Activated naive CD4-positive, alpha-beta T cell treated with Interleukin-2 at 50 U/mL for 16 hours (primary cell): ENCODE measurements at regions not wholly inside any gene's neighbourhood (a gene's known extent, or its start where the extent isn't known, plus 50 kb on each side); places are given as distances from the start of the nearest gene placed in this dataset.

Experiments used
- DNase-seq: peaks from one replicate; pipeline ENCODE4 v3.0.0-alpha.2; 2020

- DNase-seq, result no peak
Measured at GRCh38 chr16:79723583-79724168, 123.1 kb upstream of the MAF start.

DNA sequence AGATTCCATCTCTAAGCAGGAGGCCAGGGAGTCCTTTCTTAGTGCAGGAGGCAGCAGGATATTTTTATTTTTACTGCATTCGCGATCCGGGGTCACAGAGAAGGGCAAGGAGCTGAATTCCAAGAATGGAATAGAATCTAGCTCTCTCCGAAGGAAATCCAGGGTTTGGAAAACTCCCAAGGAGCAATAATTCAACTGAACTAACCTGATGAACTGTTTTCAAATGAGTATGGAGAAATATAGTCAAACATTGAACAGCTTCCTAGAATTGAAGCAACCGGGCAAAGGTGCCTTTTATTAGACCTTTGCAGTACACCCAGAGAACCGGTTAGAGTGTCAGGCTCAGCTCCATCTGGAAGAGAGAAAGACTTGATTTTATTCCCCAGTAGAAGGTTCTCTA lies 120.7 kb upstream of the MAF start:
- DNase-seq, result no peak

GRCh38 chr16:79717333-79718137 lies 117.0 kb upstream of the MAF start:
- no peak for DNase-seq

DNA sequence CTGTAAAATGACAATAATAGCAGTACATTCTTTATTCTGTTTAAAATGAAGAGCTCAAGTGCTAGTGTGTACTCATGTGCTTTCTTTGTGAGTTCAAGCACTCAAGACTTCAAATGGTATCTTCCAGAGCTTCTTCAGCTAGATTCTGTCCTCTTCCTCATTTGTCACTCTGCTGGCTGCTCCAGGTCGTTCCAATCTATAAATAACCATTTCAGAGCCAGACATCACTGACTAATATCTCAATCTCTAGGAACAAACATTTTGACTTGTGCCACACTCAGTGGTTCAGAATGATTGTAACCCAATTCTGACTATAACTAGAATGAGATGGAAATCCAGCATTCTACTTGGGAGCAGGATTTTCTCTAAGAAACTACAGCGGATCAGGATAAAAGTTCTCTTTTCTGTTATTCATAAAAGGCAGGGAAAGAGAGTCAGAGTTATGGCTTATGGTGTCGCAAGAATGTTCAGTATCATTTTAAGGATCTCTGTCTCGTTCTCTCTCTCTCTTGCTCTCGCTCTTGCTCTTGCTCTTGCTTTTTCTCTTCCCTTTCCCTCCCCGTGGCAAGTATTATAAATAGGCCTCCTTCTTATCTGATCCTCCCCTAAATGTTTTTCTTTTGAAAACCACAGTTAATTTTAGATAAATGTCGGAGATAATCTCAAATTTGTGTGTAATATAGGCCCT lies 116.3 kb upstream of the MAF start:
- no peak for DNase-seq

DNA sequence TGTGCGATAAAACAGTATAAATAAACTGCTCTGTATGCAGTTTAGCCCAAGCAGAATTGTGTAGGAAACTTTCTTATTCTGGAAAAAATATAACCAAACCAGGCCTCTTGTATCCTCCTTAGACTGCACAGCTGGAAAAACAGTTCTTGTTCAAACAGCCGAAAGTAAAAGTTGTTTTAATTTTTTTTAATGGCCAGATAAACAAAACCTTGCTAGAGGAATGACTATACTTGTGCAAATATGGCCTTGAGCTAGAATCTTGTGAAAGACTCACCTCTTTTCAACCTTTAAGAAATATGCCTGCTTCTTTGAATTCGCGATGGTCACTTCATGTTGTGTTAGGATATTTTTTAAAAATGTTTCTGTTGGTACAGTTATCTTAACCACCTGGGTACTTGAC lies 114.5 kb upstream of the MAF start:
- DNase-seq, result no peak

DNA sequence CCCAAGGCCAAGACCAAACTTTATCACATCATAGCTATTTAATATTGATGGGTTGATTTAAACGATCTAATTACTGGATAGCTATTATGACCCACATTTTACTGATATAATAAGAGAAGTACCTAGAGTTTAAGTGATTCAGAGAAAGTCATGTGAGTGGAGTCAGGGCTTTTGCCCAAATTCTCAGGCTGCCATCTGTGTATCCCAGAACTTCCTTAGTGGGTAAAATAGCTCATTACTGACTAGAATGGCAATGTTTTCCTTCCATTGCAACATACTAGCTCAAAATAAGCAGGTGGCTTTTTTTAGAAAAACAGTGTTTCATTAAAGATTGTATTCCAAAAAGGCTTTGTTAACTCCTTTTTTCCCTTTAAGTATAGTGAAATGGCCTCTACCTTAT lies 113.9 kb upstream of the MAF start:
- DNase-seq, result no peak

- no peak for DNase-seq
Measured at GRCh38 chr16:79713609-79714309, 113.2 kb upstream of the MAF start.

- DNase-seq, result no peak
Measured at GRCh38 chr16:79712276-79712675, 111.7 kb upstream of the MAF start.

GRCh38 chr16:79707876-79708275 lies 107.3 kb upstream of the MAF start:
- no peak for DNase-seq

DNA sequence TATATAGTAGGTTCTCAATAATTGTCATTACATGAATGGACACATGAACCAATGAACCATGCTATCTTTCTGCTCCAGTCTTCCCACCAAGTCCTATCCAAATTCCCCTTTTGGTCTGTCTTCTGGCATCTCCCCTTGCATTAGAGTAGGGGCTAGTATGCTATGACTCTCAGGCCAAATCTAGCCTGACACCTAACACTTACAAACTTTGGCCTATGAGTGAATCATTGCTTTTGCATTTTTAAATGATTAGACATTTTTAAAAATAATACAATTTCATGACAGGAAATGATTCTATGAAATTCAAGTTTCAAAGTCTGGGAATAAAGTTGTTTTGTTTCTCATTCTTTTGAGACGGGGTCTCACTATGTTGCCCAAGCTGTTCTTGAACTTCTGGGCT lies 102.5 kb upstream of the MAF start:
- no peak for DNase-seq

GRCh38 chr16:79698341-79698753 lies 97.8 kb upstream of the MAF start:
- DNase-seq, result no peak

DNA sequence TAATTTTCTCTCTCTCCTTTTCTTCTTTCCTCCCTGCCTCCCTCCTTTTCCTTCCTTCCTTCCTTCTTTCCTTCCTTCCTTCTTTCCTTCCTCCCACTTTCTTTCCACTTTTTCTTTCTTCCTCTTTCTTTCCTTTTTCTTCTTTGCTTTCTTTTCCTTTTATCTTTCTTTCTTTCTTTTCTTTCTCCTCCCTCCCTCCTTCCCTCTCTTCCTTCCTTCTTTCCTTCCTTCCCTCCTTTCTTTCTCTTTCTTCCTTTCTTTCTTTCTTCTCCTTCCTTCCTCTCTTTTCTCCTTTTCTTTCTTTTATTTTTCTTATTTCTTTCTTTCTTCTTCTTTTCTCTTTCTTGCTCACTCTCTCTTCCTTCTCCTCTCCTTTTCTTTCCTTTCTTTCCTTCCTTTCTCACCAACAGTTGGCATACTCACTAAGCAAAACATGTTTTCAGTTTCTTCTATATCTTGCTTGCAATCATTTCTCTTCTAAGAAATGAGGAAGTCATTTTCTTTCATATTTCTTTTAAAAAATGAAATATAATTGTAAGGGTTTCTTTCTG lies 97.1 kb upstream of the MAF start:
- DNase-seq, result no peak

GRCh38 chr16:79691007-79691406 lies 90.5 kb upstream of the MAF start:
- no peak for DNase-seq

GRCh38 chr16:79690159-79690558 lies 89.6 kb upstream of the MAF start:
- no peak for DNase-seq

- DNase-seq, result no peak
Measured at GRCh38 chr16:79687249-79688130, 87.0 kb upstream of the MAF start.

DNA sequence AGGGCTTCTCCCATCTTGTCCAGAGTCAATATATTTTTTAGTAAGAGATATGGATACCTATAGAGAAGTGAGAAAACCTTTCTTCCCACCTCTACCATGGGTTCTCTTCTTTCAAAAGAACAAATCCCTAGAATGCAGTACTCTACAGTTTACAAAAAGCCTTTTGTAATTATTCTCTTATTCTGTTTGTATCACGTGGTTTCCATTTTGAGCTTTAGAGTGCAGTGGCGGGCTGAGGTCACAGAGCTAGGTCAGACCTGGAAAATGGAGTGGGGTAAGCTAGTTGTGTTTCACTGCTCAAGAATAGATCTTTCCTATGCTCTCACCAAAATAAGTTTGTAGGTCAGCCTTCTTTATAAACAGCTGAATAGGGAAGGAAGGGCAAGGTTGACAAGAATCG lies 85.3 kb upstream of the MAF start:
- no peak for DNase-seq

- DNase-seq, result no peak
Measured at GRCh38 chr16:79679334-79679733, 78.8 kb upstream of the MAF start.

DNA sequence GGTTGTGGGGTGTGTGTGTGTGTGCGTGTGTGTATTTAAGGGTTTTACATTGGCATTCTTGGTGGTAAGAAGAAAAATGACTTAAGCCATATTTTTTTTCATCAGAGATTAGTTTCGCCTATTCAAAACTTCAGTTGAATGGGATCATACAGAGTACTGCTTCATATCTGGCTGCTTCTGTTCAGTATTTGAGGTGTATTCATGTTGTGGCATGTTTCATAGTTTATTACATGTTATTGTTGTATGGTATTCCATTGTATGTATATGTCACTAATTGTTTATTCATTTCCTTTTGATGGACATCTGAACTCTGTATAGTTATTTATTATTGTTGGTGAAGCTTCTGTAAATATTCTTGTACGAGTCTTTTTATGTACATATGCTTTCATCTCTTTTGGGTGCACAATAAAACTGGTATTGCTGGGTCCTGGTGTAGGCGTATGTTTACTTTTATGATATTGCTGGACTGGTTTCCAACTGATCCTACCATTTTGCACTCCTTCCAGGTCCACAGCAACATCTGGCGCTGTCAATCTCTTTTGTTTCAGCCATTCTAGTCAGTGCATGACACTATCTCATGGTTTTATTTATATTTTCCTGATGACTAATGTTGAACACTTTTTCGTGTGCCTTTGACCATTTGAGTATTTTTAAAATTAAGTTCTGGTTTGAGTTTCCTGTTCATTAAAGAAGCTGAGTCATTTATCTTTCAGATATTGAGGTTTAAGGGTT lies 77.4 kb upstream of the MAF start:
- no peak for DNase-seq

DNA sequence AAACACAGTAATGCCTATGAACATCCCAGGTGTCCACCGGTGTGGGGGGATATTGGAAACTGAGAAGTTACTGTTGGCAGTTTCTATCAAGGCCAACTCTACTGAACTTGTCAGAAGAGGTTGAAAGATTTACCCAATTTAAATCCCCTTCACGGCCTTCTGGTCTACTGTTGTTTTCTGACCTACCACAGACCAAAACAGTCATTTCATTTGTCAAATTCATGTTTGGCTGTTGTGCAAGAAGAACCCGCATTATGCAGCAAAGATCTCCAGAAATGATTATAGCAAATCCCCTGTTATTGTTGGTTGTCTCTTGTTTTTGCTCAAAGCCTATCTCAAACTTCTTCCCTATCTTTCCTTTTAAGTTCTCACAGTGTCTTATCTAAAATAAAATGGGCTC lies 73.1 kb upstream of the MAF start:
- DNase-seq, result no peak

- no peak for DNase-seq
Measured at GRCh38 chr16:79672524-79672923, 72.0 kb upstream of the MAF start.

DNA sequence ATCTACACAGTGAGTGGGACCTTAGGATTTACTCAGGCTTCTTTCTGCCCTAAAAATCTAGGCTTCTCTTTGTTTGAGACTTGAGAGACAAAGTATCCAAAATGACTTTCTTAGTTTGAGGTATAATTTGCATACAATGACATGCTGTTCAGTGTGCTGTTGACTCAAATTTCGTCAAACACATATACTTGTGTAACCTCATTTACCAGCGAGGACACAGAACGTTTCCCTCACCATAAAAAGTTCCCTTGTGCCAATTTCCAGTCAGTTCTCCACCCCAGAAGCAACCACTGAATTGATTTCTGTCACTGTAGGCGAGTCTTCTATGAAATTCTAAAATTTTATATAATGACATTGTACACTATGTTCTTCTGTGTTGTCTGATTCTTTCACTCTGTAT lies 68.0 kb upstream of the MAF start:
- no peak for DNase-seq

GRCh38 chr16:79665970-79666369 lies 65.4 kb upstream of the MAF start:
- DNase-seq, result no peak
